GM23338 (cell line): ENCODE measurements at regions not wholly inside any gene's neighbourhood (a gene's known extent, or its start where the extent isn't known, plus 50 kb on each side); places are given as distances from the start of the nearest gene placed in this dataset.

Source experiments
- ATAC-seq: fragments of 200-7000 bp; cut with Tn5 transposase; 3 replicates; pipeline ENCODE4 v1.9.1; 2020
- DNase-seq: peaks from one replicate; pipeline ENCODE4 v3.0.0-alpha.2; 2015; ENCODE audit warnings: low spot score
- H2AFZ ChIP-seq: fragments of 200-600 bp; sonication (generic); 2 replicates; pipeline ENCODE4 v1.8.0; 2016; ENCODE audit warnings: antibody characterized with exemption, mild to moderate bottlenecking, moderate library complexity
- H3F3A ChIP-seq: fragments of 200-600 bp; sonication (generic); replicated peaks from 2 replicates; pipeline ENCODE4 v1.8.0; 2017; ENCODE audit warnings: antibody characterized with exemption, mixed run types, low read depth
- H3K27ac ChIP-seq: fragments of 200-600 bp; sonication (generic); 2 replicates; pipeline ENCODE4 v1.6.1; 2016; ENCODE audit warnings: low read depth
- H3K27me3 ChIP-seq: fragments of 200-600 bp; sonication (generic); 2 replicates; pipeline ENCODE4 v1.8.0; 2016; ENCODE audit warnings: mild to moderate bottlenecking, mixed run types, moderate library complexity; ENCODE audit not compliant: insufficient read depth
- H3K36me3 ChIP-seq: fragments of 200-600 bp; sonication (generic); 2 replicates; pipeline ENCODE4 v1.8.0; 2016; ENCODE audit warnings: mild to moderate bottlenecking; ENCODE audit not compliant: insufficient read depth
- H3K4me1 ChIP-seq: fragments of 200-600 bp; sonication (generic); 2 replicates; pipeline ENCODE4 v1.8.0; 2016; ENCODE audit warnings: mild to moderate bottlenecking, moderate library complexity; ENCODE audit not compliant: insufficient read depth
- H3K4me2 ChIP-seq: fragments of 200-600 bp; sonication (generic); 2 replicates; pipeline ENCODE4 v1.7.1; 2017; ENCODE audit warnings: mixed run types
- H3K4me3 ChIP-seq: fragments of 200-600 bp; sonication (generic); 2 replicates; pipeline ENCODE4 v1.6.1; 2016; ENCODE audit warnings: mixed run types
- H3K79me2 ChIP-seq: fragments of 200-600 bp; sonication (generic); replicated peaks from 2 replicates; pipeline ENCODE4 v1.8.0; 2017; ENCODE audit warnings: mild to moderate bottlenecking; ENCODE audit not compliant: insufficient read depth
- H3K9me2 ChIP-seq: fragments of 200-600 bp; sonication (generic); 2 replicates; pipeline ENCODE4 v1.8.0; 2017; ENCODE audit not compliant: insufficient read depth
- H4K20me1 ChIP-seq: fragments of 200-600 bp; sonication (generic); replicated peaks from 2 replicates; pipeline ENCODE4 v1.8.0; 2017; ENCODE audit warnings: mild to moderate bottlenecking; ENCODE audit not compliant: insufficient read depth
- H3K27ac Mint-ChIP-seq: 2 replicates; pipeline ENCODE4 v1.8.0; 2020; ENCODE audit warnings: inconsistent platforms, mild to moderate bottlenecking, moderate library complexity, mixed read lengths
- H3K27me3 Mint-ChIP-seq: 3 replicates; pipeline ENCODE4 v1.8.0; 2022; ENCODE audit warnings: low read depth, mild to moderate bottlenecking, moderate library complexity, mixed read lengths, inconsistent platforms; ENCODE audit not compliant: insufficient read depth, poor library complexity
- H3K36me3 Mint-ChIP-seq: 3 replicates; pipeline ENCODE4 v1.8.0; 2021; ENCODE audit warnings: low read depth, mild to moderate bottlenecking, inconsistent platforms, moderate library complexity, mixed read lengths
- H3K4me1 Mint-ChIP-seq: 3 replicates; pipeline ENCODE4 v1.8.0; 2020; ENCODE audit warnings: mild to moderate bottlenecking, inconsistent platforms, mixed read lengths
- H3K4me3 Mint-ChIP-seq: 3 replicates; pipeline ENCODE4 v1.8.0; 2021; ENCODE audit warnings: moderate library complexity, mild to moderate bottlenecking, inconsistent platforms, mixed read lengths
- H3K9me3 Mint-ChIP-seq: 3 replicates; pipeline ENCODE4 v1.8.0; 2020; ENCODE audit warnings: moderate library complexity, mild to moderate bottlenecking, inconsistent platforms, mixed read lengths
- CREB1 ChIP-seq: fragments of 250-450 bp; sonication (Bioruptor Pico); IDR thresholded peaks from 2 replicates; pipeline ENCODE4 v1.5.0; 2020; ENCODE audit warnings: low read depth, mild to moderate bottlenecking, moderate library complexity
- EZH2 ChIP-seq: fragments of 200-600 bp; sonication (generic); IDR thresholded peaks from one replicate; pipeline ENCODE4 v1.8.0; 2017; ENCODE audit warnings: antibody characterized with exemption, mild to moderate bottlenecking, low read depth; ENCODE audit not compliant: unreplicated experiment
- EZH2phosphoT487 ChIP-seq: fragments of 200-600 bp; sonication (generic); IDR thresholded peaks from one replicate; pipeline ENCODE4 v1.8.1; 2018; ENCODE audit warnings: antibody characterized with exemption; ENCODE audit not compliant: unreplicated experiment
- JUNB ChIP-seq: IDR thresholded peaks from one replicate; pipeline ENCODE4 v1.6.1; 2016; ENCODE audit warnings: antibody characterized with exemption; ENCODE audit not compliant: unreplicated experiment
- NANOG ChIP-seq: IDR thresholded peaks from 2 replicates; pipeline ENCODE4 v1.6.1; 2016; ENCODE audit warnings: antibody characterized with exemption, borderline replicate concordance
- POLR2AphosphoS5 ChIP-seq: IDR thresholded peaks from 2 replicates; pipeline ENCODE4 v1.6.1; 2016; ENCODE audit warnings: antibody characterized with exemption, low read depth
- STAT1 ChIP-seq: IDR thresholded peaks from one replicate; pipeline ENCODE4 v1.6.1; 2016; ENCODE audit warnings: antibody characterized with exemption; ENCODE audit not compliant: unreplicated experiment
- ZNF114 ChIP-seq: fragments of 250-450 bp; sonication (Bioruptor Pico); IDR thresholded peaks from 2 replicates; pipeline ENCODE4 v1.5.0; 2020; ENCODE audit warnings: mild to moderate bottlenecking, moderate library complexity
- ZNF331 ChIP-seq: fragments of 250-450 bp; sonication (Bioruptor Pico); IDR thresholded peaks from 2 replicates; pipeline ENCODE4 v1.5.0; 2020; ENCODE audit warnings: low read depth, mild to moderate bottlenecking, moderate library complexity
- TF ChIP-seq, protein P1 (sequence below): IDR thresholded peaks from 2 replicates; pipeline ENCODE4 v1.6.1; 2016; ENCODE audit warnings: antibody characterized with exemption
- TF ChIP-seq, protein P2 (sequence below): fragments of 250-450 bp; sonication (Bioruptor Pico); IDR thresholded peaks from 2 replicates; pipeline ENCODE4 v1.5.0; 2020; ENCODE audit warnings: mild to moderate bottlenecking, moderate library complexity
- TF ChIP-seq, protein P3 (sequence below), 2 experiments: fragments of 200-600 bp in 1 of 2; sonication (generic) in 1 of 2; conservative IDR thresholded peaks; 2 replicates each; pipeline versions ENCODE4 v1.5.1 to v1.6.1; 2016 to 2017; ENCODE audit warnings: antibody characterized with exemption in 2 of 2, low read depth in 2 of 2, mild to moderate bottlenecking in 2 of 2, moderate library complexity in 1 of 2
- TF ChIP-seq, protein P4 (sequence below): IDR thresholded peaks from one replicate; pipeline ENCODE4 v1.6.1; 2018; ENCODE audit warnings: antibody characterized with exemption; ENCODE audit not compliant: unreplicated experiment

DNA sequence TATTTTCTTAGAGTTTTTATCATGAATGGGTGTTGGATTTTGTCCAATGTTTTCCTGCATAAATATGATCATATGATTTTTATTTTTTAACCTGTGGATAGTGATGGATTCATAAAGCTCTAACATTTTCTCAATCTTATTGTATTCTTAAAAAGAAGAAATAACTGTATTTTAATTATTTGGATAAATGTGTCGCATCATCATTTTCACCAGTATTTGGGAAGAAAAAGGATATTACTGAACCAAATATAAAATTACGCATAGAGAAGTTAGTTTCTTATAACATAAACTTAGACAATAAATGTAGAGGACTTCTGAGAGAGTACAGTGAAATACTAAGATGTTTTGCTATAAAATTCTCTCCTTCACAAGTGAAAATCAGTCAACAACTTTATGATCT lies 126.0 kb upstream of the CHST9 start:
- Histone ChIP-seq H3K9me2 (no peaks in the 10 kb centered on the region), H3K4me2 (no peak overlapping the region), H3F3A (no peaks in the 10 kb centered on the region), H3K27ac (no peak overlapping the region), H3K4me1 (no peaks in the 10 kb centered on the region), H3K79me2 (no peaks in the 10 kb centered on the region), H3K36me3 (no peaks in the 10 kb centered on the region), H3K4me3 (no peak overlapping the region), H2AFZ (no peak overlapping the region), H3K27me3 (no peaks in the 10 kb centered on the region), H4K20me1 (no peaks in the 10 kb centered on the region)
- TF ChIP-seq NANOG (no peak), STAT1 (no peak), EZH2 (no peak), ZNF114 (CRISPR knock-in tag) (no peak), ZNF331 (CRISPR knock-in tag) (no peak), POLR2AphosphoS5 (no peak), JUNB (no peak), EZH2phosphoT487 (no peak), CREB1 (CRISPR knock-in tag) (no peak)
- TF ChIP-seq, protein P1, sequence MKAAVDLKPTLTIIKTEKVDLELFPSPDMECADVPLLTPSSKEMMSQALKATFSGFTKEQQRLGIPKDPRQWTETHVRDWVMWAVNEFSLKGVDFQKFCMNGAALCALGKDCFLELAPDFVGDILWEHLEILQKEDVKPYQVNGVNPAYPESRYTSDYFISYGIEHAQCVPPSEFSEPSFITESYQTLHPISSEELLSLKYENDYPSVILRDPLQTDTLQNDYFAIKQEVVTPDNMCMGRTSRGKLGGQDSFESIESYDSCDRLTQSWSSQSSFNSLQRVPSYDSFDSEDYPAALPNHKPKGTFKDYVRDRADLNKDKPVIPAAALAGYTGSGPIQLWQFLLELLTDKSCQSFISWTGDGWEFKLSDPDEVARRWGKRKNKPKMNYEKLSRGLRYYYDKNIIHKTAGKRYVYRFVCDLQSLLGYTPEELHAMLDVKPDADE, result no peak
- TF ChIP-seq, protein P2, sequence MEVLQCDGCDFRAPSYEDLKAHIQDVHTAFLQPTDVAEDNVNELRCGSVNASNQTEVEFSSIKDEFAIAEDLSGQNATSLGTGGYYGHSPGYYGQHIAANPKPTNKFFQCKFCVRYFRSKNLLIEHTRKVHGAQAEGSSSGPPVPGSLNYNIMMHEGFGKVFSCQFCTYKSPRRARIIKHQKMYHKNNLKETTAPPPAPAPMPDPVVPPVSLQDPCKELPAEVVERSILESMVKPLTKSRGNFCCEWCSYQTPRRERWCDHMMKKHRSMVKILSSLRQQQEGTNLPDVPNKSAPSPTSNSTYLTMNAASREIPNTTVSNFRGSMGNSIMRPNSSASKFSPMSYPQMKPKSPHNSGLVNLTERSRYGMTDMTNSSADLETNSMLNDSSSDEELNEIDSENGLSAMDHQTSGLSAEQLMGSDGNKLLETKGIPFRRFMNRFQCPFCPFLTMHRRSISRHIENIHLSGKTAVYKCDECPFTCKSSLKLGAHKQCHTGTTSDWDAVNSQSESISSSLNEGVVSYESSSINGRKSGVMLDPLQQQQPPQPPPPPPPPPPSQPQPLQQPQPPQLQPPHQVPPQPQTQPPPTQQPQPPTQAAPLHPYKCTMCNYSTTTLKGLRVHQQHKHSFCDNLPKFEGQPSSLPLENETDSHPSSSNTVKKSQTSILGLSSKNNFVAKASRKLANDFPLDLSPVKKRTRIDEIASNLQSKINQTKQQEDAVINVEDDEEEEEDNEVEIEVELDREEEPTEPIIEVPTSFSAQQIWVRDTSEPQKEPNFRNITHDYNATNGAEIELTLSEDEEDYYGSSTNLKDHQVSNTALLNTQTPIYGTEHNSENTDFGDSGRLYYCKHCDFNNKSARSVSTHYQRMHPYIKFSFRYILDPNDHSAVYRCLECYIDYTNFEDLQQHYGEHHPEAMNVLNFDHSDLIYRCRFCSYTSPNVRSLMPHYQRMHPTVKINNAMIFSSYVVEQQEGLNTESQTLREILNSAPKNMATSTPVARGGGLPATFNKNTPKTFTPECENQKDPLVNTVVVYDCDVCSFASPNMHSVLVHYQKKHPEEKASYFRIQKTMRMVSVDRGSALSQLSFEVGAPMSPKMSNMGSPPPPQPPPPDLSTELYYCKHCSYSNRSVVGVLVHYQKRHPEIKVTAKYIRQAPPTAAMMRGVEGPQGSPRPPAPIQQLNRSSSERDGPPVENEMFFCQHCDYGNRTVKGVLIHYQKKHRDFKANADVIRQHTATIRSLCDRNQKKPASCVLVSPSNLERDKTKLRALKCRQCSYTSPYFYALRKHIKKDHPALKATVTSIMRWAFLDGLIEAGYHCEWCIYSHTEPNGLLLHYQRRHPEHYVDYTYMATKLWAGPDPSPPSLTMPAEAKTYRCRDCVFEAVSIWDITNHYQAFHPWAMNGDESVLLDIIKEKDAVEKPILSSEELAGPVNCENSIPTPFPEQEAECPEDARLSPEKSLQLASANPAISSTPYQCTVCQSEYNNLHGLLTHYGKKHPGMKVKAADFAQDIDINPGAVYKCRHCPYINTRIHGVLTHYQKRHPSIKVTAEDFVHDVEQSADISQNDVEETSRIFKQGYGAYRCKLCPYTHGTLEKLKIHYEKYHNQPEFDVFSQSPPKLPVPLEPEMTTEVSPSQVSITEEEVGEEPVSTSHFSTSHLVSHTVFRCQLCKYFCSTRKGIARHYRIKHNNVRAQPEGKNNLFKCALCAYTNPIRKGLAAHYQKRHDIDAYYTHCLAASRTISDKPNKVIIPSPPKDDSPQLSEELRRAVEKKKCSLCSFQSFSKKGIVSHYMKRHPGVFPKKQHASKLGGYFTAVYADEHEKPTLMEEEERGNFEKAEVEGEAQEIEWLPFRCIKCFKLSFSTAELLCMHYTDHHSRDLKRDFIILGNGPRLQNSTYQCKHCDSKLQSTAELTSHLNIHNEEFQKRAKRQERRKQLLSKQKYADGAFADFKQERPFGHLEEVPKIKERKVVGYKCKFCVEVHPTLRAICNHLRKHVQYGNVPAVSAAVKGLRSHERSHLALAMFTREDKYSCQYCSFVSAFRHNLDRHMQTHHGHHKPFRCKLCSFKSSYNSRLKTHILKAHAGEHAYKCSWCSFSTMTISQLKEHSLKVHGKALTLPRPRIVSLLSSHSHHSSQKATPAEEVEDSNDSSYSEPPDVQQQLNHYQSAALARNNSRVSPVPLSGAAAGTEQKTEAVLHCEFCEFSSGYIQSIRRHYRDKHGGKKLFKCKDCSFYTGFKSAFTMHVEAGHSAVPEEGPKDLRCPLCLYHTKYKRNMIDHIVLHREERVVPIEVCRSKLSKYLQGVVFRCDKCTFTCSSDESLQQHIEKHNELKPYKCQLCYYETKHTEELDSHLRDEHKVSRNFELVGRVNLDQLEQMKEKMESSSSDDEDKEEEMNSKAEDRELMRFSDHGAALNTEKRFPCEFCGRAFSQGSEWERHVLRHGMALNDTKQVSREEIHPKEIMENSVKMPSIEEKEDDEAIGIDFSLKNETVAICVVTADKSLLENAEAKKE, result no peak
- TF ChIP-seq, protein P3, sequence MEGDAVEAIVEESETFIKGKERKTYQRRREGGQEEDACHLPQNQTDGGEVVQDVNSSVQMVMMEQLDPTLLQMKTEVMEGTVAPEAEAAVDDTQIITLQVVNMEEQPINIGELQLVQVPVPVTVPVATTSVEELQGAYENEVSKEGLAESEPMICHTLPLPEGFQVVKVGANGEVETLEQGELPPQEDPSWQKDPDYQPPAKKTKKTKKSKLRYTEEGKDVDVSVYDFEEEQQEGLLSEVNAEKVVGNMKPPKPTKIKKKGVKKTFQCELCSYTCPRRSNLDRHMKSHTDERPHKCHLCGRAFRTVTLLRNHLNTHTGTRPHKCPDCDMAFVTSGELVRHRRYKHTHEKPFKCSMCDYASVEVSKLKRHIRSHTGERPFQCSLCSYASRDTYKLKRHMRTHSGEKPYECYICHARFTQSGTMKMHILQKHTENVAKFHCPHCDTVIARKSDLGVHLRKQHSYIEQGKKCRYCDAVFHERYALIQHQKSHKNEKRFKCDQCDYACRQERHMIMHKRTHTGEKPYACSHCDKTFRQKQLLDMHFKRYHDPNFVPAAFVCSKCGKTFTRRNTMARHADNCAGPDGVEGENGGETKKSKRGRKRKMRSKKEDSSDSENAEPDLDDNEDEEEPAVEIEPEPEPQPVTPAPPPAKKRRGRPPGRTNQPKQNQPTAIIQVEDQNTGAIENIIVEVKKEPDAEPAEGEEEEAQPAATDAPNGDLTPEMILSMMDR (conservative IDR thresholded peaks at IDR 0.05; ENCODE audit: low read depth in 2 of 2), result no peak
- TF ChIP-seq, protein P4, sequence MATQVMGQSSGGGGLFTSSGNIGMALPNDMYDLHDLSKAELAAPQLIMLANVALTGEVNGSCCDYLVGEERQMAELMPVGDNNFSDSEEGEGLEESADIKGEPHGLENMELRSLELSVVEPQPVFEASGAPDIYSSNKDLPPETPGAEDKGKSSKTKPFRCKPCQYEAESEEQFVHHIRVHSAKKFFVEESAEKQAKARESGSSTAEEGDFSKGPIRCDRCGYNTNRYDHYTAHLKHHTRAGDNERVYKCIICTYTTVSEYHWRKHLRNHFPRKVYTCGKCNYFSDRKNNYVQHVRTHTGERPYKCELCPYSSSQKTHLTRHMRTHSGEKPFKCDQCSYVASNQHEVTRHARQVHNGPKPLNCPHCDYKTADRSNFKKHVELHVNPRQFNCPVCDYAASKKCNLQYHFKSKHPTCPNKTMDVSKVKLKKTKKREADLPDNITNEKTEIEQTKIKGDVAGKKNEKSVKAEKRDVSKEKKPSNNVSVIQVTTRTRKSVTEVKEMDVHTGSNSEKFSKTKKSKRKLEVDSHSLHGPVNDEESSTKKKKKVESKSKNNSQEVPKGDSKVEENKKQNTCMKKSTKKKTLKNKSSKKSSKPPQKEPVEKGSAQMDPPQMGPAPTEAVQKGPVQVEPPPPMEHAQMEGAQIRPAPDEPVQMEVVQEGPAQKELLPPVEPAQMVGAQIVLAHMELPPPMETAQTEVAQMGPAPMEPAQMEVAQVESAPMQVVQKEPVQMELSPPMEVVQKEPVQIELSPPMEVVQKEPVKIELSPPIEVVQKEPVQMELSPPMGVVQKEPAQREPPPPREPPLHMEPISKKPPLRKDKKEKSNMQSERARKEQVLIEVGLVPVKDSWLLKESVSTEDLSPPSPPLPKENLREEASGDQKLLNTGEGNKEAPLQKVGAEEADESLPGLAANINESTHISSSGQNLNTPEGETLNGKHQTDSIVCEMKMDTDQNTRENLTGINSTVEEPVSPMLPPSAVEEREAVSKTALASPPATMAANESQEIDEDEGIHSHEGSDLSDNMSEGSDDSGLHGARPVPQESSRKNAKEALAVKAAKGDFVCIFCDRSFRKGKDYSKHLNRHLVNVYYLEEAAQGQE, result no peak
- DNase-seq (no peak), ATAC-seq (no peak)
- Mint-ChIP-seq H3K4me1 (no peaks in the 10 kb centered on the region), H3K4me3 (no peak overlapping the region), H3K36me3 (peaks cover 7% of the 10 kb centered on the region; the same call in 2 of the 3 replicates), H3K9me3 (peaks cover 6% of the 10 kb centered on the region; the same call in 1 of the 3 replicates), H3K27me3 (no peaks in the 10 kb centered on the region), H3K27ac (no peak overlapping the region)
